ENCODE measurements at regions not wholly inside any gene's neighbourhood (a gene's known extent, or its start where the extent isn't known, plus 50 kb on each side); places are given as distances from the start of the nearest gene placed in this dataset.

DNA sequence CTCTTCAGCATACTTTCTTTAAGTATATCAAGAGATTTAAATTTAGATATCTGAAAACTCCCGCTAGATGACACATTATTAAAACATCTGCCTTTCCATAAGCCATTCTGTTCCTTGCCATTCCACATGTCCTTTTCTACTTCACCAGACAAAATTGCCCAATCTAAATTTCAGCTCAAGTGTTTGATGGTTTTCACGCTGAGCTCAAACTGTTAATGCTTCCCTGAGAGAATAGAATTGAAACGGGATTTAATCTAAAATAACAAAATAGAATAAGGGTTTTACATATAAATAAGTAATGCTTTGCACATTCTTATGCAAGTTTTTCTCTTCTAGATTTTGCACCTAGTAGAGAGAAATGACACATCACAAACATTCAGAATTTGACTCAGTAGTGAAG lies 764.5 kb upstream of the TENM3 start:
- Histone ChIP-seq H3K4me1 (ENCODE audit: insufficient read depth, low read length) (no peaks in the 10 kb centered on the region), H3K4me3 (ENCODE audit: low read length) (no peak overlapping the region), H3K9me3 (ENCODE audit: low read depth, low read length) (no peaks in the 10 kb centered on the region), H3K27me3 (ENCODE audit: insufficient read depth, low read length) (no peaks in the 10 kb centered on the region)

DNA sequence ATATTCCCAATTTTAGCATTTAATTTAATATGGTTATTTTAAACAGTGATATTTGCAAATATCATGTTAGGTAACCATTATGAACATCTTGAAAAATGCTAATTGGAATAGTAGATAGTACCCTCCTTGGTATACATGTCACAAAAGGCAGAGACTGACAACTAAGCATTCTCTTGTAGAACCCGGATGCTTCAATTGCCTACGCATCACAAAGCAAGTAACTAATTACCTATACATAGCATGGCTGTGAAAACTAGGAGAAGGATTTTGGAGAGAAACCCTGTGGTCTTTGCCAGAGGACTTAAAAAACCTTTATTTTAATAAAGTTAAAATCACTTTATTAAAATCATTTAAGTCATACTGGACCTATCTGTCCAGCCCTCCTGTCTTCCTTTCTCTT lies 764.1 kb upstream of the TENM3 start:
- Histone ChIP-seq H3K4me3 (ENCODE audit: low read length) (no peak overlapping the region), H3K27me3 (ENCODE audit: insufficient read depth, low read length) (no peaks in the 10 kb centered on the region), H3K4me1 (ENCODE audit: insufficient read depth, low read length) (no peaks in the 10 kb centered on the region), H3K9me3 (ENCODE audit: low read depth, low read length) (no peaks in the 10 kb centered on the region)

DNA sequence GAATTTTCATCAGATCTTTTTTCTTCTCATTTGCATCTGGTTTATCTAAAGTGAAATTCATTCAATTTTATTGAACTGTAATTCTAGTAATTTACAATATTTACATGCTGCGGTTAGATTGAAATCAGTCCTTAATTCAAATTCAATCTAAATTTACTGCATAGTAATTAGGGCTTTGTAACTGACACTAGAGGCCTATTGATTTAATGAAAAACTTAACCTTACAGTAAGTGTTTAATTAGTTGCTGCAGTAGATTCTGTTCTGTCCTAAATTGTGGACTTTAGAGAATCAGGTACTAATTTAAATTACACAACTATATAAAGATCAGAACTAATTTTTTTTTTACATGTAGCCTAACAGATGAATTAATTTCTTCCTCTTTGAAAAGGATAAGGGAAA lies 758.8 kb upstream of the TENM3 start:
- Histone ChIP-seq H3K27me3 (ENCODE audit: insufficient read depth, low read length) (no peaks in the 10 kb centered on the region), H3K4me3 (ENCODE audit: low read length) (no peak overlapping the region)

DNA sequence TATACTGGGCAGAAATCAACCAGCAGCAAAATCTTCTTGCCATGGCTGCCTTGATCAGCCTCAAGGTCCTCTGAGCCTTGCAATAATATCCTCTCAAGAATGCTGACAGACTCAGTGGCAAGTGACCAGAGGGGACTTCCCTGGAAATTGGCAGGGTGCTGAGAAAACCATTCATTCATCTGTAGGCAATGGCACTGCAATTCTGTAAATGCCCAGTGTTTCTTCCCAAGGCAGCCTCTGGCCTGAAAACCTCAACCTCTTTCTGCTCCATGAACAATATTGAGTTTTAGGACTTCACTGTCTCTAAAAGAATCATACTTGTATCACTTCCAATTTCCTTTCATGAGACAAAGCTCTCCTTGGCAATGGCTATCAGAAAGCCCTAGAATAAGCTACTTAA lies 754.3 kb upstream of the TENM3 start:
- no peaks in the 10 kb centered on the region for H3K9me3 ChIP-seq (ENCODE audit: low read depth, low read length)
- no peaks in the 10 kb centered on the region for H3K4me1 ChIP-seq (ENCODE audit: insufficient read depth, low read length)
- H3K27me3 ChIP-seq (ENCODE audit: insufficient read depth, low read length), result no peaks in the 10 kb centered on the region
- H3K4me3 ChIP-seq (ENCODE audit: low read length), result no peak overlapping the region

More for the DNA sequence above, 758.8 kb upstream of the TENM3 start:
- Histone ChIP-seq H3K9me3 (ENCODE audit: low read depth, low read length) (no peaks in the 10 kb centered on the region), H3K4me1 (ENCODE audit: insufficient read depth, low read length) (no peaks in the 10 kb centered on the region)

DNA sequence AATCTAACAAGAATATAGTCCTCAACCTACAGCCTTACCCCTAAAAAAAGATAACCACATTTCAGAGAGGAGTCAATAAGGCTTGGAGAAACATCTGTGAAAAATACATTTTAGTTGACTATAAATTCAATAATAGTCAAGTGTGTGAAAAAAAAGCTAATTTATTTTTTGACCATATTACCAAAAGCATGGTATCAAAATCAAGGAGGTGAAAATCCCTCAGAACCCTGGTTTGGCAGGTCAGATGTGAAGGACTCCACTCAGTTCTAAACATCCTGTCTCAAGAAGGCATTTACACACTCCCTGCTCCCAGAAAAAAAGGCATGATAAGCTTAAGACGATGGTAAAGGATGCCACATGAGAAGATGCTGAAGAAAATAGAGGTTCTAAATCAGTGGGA lies 745.1 kb upstream of the TENM3 start:
- no peaks in the 10 kb centered on the region for H3K9me3 ChIP-seq (ENCODE audit: low read depth, low read length)
- no peak overlapping the region for H3K4me3 ChIP-seq (ENCODE audit: low read length)
- no peaks in the 10 kb centered on the region for H3K4me1 ChIP-seq (ENCODE audit: insufficient read depth, low read length)

DNA sequence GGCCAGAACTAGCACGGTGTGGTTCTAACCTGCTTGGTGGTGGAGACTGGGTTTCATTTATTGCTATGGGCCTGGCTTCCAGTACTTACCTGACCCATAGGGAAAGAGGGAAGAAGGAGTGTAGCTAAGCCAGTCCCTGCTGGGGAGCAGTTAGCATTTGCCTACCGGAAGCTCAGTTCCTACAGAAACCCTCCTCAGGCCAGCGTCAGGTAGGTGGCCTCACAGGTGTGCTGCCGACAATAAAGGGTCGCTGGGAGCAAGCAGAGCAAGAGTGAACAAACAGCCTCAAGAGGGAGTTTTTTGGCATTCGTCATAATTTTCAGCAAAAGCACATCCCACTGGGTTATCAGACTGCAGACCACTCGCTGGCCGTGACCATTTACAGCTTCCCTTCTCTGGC lies 740.6 kb upstream of the TENM3 start:
- H3K4me3 ChIP-seq (ENCODE audit: low read length), result no peak overlapping the region
- no peaks in the 10 kb centered on the region for H3K9me3 ChIP-seq (ENCODE audit: low read depth, low read length)
- H3K4me1 ChIP-seq (ENCODE audit: insufficient read depth, low read length), result no peaks in the 10 kb centered on the region
- H3K27me3 ChIP-seq (ENCODE audit: insufficient read depth, low read length), result no peaks in the 10 kb centered on the region

More for the DNA sequence above, 745.1 kb upstream of the TENM3 start:
- no peaks in the 10 kb centered on the region for H3K27me3 ChIP-seq (ENCODE audit: insufficient read depth, low read length)

DNA sequence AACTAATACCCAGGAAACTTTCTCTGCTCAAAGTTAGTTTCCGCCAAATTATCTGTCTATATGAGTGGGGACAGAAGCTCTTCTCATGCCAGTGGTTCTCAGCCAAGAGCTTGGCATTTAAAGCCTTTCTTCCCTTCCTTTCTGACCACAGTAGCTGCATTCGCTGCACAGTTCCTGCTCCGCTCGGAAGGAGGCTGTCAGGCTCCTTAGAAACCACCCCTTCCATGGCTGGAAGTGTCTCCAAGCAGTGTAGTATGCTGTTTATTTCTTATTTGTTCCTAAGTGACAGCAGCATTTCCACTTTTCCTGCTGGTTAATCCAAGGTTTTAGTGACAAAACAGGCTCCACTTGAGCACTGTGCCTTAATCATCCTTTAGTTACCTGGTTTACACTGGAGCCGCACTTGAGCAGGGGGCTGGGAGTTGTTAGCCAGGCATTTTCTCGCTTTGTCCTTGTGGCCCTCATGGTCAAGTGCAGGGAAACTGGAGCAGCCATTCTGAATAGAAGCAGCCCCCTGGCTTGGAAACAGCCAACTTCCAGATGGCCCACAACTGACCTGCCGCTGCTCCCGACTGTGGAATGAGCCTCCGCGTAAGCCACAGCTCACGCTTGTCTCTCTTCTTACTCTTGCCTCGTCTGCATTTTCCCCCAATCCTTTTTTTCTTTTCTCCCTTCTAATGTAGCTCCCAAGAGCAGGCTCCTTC lies 739.4 kb upstream of the TENM3 start:
- Histone ChIP-seq H3K4me1 (ENCODE audit: insufficient read depth, low read length) (no peaks in the 10 kb centered on the region), H3K4me3 (ENCODE audit: low read length) (no peak overlapping the region), H3K27me3 (ENCODE audit: insufficient read depth, low read length) (no peaks in the 10 kb centered on the region), H3K9me3 (ENCODE audit: low read depth, low read length) (no peaks in the 10 kb centered on the region)

DNA sequence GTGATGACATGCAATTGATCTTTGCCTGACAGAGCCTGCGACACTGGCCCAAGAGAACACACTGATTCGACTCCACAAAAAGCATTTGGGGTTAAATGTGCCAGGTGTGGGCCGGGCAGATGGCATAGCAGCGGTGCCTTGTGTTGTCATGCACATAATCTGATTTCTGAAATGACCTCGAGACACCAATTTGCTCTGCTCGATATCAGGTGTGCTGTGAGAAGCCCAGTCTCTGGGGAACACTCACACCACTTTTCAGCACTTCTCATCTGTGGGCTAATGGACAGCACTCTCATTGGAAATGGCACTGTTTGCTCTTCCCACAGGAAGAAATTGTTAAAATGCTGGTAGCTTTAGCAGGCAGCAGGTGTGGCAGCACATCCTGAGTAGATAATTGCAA lies 738.3 kb upstream of the TENM3 start:
- no peak overlapping the region for H3K4me3 ChIP-seq (ENCODE audit: low read length)

DNA sequence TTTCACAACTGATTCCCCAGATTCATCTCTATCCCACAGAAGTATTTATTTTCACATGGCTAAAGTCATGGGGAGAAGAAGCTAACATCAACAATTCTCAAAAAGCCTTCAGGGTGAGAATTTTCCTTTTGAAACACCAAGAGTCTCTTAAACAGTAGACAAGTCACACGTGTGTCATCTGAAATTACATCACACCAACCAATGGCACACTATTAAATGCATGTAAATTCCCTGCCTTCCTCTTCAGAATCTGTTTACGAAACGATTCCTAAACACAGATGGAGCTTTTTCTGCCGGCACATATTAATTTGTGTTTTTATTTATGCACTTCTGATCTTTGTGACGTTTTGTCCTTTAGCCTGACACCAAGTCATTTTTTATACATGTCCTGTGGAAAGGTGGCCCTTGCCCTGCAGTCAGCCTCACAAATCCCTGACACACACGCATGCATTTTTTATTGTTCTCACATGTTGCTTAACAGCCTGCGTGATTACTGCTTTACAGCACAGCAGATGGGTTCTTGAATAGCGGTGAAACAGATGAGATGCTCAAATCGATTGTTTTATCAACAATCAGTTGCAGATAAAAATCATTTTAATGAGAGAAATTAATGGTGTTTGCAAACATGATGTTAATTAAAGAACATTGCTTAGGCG lies 735.9 kb upstream of the TENM3 start:
- H3K4me1 ChIP-seq (ENCODE audit: insufficient read depth, low read length), result no peaks in the 10 kb centered on the region
- H3K4me3 ChIP-seq (ENCODE audit: low read length), result no peak overlapping the region
- no peaks in the 10 kb centered on the region for H3K27me3 ChIP-seq (ENCODE audit: insufficient read depth, low read length)
- H3K9me3 ChIP-seq (ENCODE audit: low read depth, low read length), result no peaks in the 10 kb centered on the region

More for the DNA sequence above, 738.3 kb upstream of the TENM3 start:
- no peaks in the 10 kb centered on the region for H3K4me1 ChIP-seq (ENCODE audit: insufficient read depth, low read length)
- H3K27me3 ChIP-seq (ENCODE audit: insufficient read depth, low read length), result no peaks in the 10 kb centered on the region
- H3K9me3 ChIP-seq (ENCODE audit: low read depth, low read length), result no peaks in the 10 kb centered on the region

DNA sequence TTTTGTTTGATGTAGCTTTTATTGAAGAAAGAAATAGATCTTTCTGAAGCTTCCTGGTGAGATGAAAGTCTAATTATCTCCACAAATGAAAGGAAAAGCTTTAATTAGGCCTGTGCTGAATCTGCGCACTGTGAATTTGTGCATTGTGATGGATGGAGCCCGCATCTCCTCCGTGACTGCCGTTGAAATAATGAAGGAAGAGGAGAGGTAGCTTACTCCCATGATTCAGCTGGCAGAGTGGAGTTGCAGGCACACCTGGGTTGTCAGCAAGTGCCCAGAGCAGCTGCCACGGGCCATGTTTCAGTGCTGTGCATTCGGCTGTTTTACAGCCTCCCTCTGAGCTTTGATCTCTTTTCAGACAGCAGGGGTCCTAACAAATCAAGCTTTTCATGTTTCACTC lies 735.3 kb upstream of the TENM3 start:
- Histone ChIP-seq H3K4me3 (ENCODE audit: low read length) (no peak overlapping the region), H3K4me1 (ENCODE audit: insufficient read depth, low read length) (no peaks in the 10 kb centered on the region), H3K9me3 (ENCODE audit: low read depth, low read length) (no peaks in the 10 kb centered on the region), H3K27me3 (ENCODE audit: insufficient read depth, low read length) (no peaks in the 10 kb centered on the region)

DNA sequence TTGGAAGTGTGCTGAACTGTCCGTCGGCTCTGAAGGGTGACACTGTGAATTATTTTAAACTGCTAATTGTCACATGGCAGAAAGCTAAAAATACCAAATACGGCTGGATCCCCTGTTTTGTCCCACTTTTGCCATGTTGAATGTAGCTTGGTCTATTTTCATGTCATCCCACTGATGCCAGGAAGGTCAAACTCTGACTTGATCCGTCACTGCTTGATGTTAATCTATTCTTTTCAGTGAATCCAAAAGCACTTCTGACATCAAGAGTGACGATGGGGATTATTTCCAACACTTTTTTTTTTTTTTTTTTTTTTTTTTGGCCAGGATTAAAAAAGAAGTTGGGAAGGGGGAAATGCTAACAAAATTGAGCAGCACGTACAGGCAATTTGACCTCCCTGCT lies 734.6 kb upstream of the TENM3 start:
- no peaks in the 10 kb centered on the region for H3K4me1 ChIP-seq (ENCODE audit: insufficient read depth, low read length)
- H3K4me3 ChIP-seq (ENCODE audit: low read length), result no peak overlapping the region
- H3K9me3 ChIP-seq (ENCODE audit: low read depth, low read length), result no peaks in the 10 kb centered on the region
- H3K27me3 ChIP-seq (ENCODE audit: insufficient read depth, low read length), result no peaks in the 10 kb centered on the region

DNA sequence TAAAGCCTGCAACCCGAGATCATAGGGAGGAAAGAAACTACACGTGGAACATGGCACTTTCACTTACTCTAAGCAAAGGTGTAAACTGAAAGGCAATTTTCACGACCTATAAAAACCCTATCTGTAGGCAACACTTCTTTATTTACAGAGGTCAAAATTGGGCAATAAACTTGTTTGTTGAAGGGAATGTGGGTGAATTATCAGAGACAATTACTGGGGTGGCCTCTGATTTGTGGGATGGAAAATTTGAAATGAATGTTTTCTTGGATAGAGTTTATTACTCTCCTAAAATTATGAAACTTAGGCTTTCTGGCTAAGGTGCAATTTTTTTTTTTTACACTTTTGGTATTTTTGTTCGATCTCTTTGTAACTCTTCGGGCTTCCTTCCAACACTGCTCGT lies 734.1 kb upstream of the TENM3 start:
- Histone ChIP-seq H3K27me3 (ENCODE audit: insufficient read depth, low read length) (no peaks in the 10 kb centered on the region), H3K4me3 (ENCODE audit: low read length) (no peak overlapping the region), H3K9me3 (ENCODE audit: low read depth, low read length) (no peaks in the 10 kb centered on the region), H3K4me1 (ENCODE audit: insufficient read depth, low read length) (no peaks in the 10 kb centered on the region)

DNA sequence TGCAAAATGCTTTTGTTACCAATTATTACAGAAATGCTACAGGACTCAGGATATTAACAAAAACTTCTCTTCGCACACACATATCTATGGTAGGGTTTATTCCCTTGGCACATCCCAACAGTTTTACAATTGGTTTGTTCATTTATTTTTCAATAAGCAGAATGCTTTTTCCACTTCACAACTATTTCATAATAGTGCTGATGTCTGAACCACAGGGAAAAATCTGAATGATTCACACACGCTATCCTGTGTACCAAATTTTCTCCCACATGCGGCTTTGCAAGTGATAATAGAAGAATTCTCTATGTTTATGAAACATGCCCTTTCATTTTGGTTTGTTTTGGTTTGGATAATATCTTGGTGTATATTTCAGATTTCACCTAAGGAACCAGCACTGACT lies 725.7 kb upstream of the TENM3 start:
- H3K4me3 ChIP-seq (ENCODE audit: low read length), result no peak overlapping the region
- H3K9me3 ChIP-seq (ENCODE audit: low read depth, low read length), result no peaks in the 10 kb centered on the region
- no peaks in the 10 kb centered on the region for H3K27me3 ChIP-seq (ENCODE audit: insufficient read depth, low read length)
- H3K4me1 ChIP-seq (ENCODE audit: insufficient read depth, low read length), result no peaks in the 10 kb centered on the region

DNA sequence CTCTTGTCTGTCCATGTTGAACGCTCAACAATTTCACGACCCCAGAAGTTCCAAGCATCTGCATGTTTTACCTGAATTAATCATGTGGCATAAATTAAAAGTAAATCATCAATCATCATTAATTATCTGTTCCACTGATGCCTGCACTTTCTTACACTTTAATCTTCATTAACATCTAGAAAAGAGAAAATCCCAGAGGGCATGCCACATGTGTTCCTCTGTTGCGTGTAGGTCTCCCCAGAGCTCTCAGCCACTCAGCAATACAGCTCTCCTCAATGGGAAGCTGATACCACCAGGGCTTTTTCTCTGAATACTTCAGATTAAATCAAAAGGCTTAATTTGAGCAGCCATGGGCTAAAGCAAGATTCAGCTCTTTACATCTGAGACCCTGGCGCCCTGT lies 722.4 kb upstream of the TENM3 start:
- Histone ChIP-seq H3K27me3 (ENCODE audit: insufficient read depth, low read length) (no peaks in the 10 kb centered on the region), H3K4me1 (ENCODE audit: insufficient read depth, low read length) (no peaks in the 10 kb centered on the region), H3K4me3 (ENCODE audit: low read length) (no peak overlapping the region), H3K9me3 (ENCODE audit: low read depth, low read length) (no peaks in the 10 kb centered on the region)

DNA sequence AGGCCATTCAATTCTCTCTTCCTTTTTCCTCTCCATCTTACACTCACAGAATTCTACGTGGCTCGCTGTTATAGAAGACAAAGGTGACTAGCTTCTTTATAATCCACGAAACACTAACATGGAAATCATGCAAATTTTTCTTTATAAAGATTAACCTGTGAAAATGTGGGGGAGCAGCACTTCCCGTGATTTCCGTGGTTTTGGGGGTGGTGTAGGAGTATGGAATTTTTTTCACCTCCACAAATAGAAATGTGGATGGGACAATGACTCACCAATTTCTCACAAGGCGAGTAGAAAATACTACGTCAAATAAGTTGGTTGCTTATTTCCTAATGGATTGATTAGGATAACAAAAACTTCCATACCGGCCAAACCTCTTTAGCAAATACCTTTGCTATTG lies 719.2 kb upstream of the TENM3 start:
- no peaks in the 10 kb centered on the region for H3K9me3 ChIP-seq (ENCODE audit: low read depth, low read length)
- H3K27me3 ChIP-seq (ENCODE audit: insufficient read depth, low read length), result no peaks in the 10 kb centered on the region
- no peaks in the 10 kb centered on the region for H3K4me1 ChIP-seq (ENCODE audit: insufficient read depth, low read length)
- no peak overlapping the region for H3K4me3 ChIP-seq (ENCODE audit: low read length)

DNA sequence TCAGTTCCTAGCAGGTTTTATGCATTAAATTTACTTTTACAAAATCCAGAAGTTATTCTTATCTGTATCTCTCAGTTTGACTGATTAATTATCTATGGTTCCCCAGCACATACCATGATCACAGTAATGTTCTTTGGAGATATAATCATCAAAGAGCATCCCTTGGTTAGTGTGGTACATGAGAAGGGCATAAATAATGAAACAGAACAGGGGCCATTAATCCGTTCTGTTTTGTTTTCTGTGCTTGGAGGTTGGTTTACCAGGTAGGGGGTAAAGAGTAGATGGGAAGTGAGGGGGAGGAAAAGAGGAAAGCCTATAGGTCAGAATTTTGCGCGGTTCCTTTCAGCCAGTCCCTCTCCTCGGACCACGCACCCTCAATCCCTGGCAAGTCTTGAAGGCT lies 718.7 kb upstream of the TENM3 start:
- Histone ChIP-seq H3K4me3 (ENCODE audit: low read length) (no peak overlapping the region), H3K27me3 (ENCODE audit: insufficient read depth, low read length) (no peaks in the 10 kb centered on the region), H3K4me1 (ENCODE audit: insufficient read depth, low read length) (no peaks in the 10 kb centered on the region), H3K9me3 (ENCODE audit: low read depth, low read length) (no peaks in the 10 kb centered on the region)
